Putamen (tissue), 1 donor: ENCODE measurements at regions not wholly inside any gene's neighbourhood (a gene's known extent, or its start where the extent isn't known, plus 50 kb on each side); places are given as distances from the start of the nearest gene placed in this dataset.

Experiments
- DNase-seq: peaks from one replicate; pipeline ENCODE4 v3.0.0-alpha.2; 2016; ENCODE audit warnings: low spot score

- DNase-seq, result no peak
Measured at GRCh38 chr20:63100926-63101699, 94.3 kb upstream of the BHLHE23 start.

GRCh38 chr20:63100174-63100925 is 93.6 kb upstream of the BHLHE23 start:
- no peak for DNase-seq

DNA sequence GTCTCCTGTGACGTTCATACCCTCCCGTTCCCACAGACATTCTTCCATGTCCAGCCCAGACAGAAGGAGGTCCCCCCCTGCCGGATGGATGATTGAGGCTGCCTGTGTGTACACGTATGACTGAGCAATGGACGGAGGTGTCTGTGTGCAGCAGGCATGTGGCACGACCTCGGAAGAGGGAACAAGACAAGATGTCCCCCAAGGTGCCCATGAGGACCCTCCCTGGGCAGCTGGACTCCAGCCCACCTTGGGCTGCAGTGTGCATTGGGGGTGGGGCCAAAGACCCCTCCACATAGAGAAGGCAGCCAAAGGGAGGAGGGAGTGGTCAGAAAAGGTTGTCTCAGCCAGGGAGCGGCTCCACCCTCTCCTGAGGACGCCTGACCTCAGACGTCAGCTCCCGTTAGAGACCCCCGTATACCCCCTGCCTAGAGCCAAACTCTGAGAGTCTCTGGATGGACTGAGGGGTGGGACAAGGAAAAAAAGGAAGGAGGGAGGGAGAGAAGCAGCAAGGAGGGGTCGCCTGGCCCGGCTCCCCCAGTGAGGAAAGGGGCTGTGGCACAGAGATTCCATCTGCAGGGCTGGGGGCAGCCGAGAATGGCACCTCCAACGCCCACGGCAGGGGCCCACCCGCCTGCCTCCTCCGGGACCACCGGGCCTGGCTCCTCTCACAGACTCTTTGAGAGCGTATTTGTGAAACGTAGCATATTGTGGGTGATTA is 92.9 kb upstream of the BHLHE23 start:
- DNase-seq, result no peak

DNA sequence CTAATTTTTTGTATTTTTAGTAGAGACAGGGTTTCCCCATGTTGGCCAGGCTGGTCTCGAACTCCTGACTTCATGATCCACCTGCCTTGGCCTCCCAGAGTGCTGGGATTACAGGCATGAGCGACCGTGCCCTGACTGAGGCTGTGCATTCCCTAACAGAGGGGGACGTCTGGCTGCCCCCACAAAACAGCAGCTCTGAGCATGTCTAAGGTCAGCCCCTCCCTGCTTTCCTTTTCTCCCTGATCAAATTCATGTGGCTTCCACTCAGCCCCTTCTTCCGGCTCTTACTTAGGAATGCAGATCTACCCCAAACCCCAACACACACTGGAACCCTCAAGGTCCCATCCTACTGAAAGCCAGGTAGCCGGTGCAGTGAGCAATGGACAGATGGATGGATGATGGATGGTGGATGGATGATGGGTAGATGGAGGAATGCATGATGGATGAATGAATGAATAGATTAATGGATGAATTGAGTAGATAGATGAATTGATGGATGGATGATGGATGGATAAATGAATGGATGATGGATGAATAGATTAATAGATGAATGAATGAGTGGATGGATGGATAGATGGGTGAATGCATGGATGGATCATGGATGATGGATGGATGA is 91.5 kb upstream of the BHLHE23 start:
- DNase-seq, result no peak

DNA sequence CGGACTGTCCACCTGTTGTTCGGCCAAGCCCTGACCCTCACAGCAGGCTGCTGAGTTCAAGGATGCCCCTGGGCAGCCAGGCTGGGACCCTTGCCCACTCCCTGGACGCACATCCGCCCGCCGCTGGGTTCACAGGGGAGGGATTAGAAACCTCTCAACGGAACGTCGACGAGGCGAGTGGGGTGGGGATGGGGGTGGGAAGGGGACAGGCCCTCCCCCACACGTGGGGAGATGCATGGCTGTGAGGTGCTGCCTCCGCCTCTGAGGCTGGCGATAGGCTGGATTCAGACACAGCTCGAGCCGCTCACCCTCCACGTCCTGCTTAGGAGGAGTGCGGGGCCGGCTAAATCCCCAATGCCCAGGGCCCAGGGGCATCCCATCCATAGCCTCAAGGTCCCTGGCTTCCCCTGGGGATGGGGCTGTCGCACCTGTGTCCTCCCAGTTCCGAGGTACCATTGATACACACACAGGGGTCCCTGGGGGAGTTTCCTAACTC is 90.6 kb upstream of the BHLHE23 start:
- DNase-seq, result no peak

GRCh38 chr20:63096681-63097335 is 90.0 kb upstream of the BHLHE23 start:
- DNase-seq, result no peak

GRCh38 chr20:63095718-63096654 is 89.2 kb upstream of the BHLHE23 start:
- DNase-seq, result no peak

GRCh38 chr20:63094767-63095499 is 88.2 kb upstream of the BHLHE23 start:
- DNase-seq, result no peak

GRCh38 chr20:63093966-63094766 is 87.4 kb upstream of the BHLHE23 start:
- DNase-seq, result no peak

GRCh38 chr20:63092660-63093215 is 86.0 kb upstream of the BHLHE23 start:
- DNase-seq, result no peak

DNA sequence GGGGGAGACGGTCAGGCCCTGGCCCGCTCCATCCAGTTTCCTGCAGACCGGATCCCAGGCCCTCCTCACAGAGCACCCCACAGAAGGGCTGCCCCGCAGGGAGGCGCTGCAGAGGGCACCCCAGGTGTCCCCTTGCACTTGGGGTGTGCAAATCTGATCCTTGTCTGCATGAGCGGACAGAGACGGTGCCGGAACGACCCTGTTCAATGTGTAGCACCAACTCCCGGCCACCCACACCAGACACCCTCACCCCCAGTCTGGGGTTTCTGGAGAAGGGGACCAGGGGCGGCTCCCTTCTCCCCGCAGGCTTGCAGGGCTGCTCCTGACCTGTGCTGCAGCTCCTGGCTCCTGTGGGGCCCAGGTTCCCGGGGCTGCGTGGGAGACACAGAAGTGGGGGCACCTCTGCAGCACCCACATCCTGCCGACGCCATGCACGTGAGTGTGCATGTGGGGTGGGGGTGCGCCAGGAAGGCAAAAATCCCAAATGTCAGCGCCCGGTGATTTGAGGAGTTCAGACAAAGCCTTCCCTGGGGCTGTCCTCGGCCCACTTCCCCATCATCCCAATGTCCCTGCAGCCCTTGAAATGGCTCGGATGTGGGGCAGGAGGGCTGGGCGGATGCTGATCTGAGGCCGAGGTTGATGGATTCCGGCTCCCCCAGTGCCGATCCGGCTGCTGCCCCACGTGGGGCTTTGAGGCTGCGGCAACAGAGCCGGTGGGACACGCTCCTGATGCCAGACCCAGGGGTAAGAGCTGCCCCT is 85.3 kb upstream of the BHLHE23 start:
- no peak for DNase-seq

GRCh38 chr20:63090682-63091571 is 84.2 kb upstream of the BHLHE23 start:
- DNase-seq, result no peak

GRCh38 chr20:63090052-63090451 is 83.3 kb upstream of the BHLHE23 start:
- no peak for DNase-seq

- DNase-seq, result no peak
Measured at GRCh38 chr20:63089051-63089907, 82.5 kb upstream of the BHLHE23 start.

DNA sequence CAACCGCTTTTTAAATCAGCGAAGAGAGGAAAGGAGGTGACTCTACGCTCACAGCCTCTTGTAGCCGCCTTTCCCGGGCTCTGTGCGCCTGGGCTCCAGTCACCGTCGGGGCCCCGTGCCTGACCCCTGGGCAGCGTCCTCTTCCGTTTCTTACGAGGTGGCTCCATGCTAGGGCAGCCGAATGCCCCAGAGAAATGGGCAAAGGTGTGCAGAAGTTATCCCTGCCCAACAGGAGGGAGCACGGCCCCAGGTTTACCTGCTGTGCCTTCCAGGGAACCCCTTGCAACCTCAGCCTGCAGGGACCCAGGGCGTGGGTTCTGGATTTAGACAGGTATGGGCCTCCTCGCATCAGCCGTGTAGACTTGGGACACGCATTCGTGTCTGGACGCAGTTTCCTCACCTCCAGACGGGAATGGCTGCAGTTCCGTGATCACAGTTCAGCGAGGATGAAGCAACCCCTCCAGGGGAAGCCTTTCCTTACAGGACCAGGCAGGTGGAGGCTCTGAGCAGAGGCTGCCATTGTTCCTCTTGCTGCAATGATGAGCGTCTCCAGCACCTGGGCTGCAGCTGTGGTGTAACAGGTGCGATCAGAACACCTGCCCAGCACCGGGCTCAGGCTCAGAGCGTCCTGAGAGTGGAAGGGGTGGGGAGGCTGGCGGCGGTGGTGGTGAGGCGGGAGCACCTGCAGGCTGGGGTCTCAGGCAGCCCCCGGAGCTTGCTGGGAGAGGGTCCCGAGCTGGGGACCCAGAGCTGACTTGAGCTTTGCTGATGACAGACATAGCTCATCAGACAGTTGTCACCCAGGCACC is 81.3 kb upstream of the BHLHE23 start:
- no peak for DNase-seq
